CD4-positive, alpha-beta T cell (primary cell): ENCODE measurements at regions not wholly inside any gene's neighbourhood (a gene's known extent, or its start where the extent isn't known, plus 50 kb on each side); places are given as distances from the start of the nearest gene placed in this dataset.

ENCODE experiments used
- ATAC-seq: fragments of 200-7000 bp; cut with Tn5 transposase; one replicate; pipeline ENCODE4 v1.10.0; 2022; ENCODE audit warnings: mild to moderate bottlenecking; ENCODE audit not compliant: poor library complexity
- CTCF ChIA-PET: fragments of 350-600 bp; sonication (Branson Sonifier 250); formaldehyde crosslinking; loops from one replicate; lab custom pipeline; 2021; ENCODE audit warnings: antibody characterized with exemption, inconsistent platforms; lab: Charles Lee
- POLR2A ChIA-PET: fragments of 350-600 bp; sonication (Branson Sonifier 250); formaldehyde crosslinking; loops from one replicate; lab custom pipeline; 2021; ENCODE audit warnings: antibody characterized with exemption, inconsistent platforms; lab: Charles Lee
- DNase-seq, 14 experiments: peaks; one replicate each; pipeline ENCODE4 v3.0.0-alpha.2; 2013 to 2020; ENCODE audit warnings: mixed read lengths in 2 of 14
- H3K27ac ChIP-seq, 2 donors: one replicate each; pipeline versions ENCODE4 v1.5.1 to v1.7.0; 2013; ENCODE audit warnings: low read length in 2 of 2, low read depth in 1 of 2, mild to moderate bottlenecking in 1 of 2
- H3K27me3 ChIP-seq, 2 experiments: 1 replicate in 1 of 2; 2 replicates in 1 of 2; pipeline versions ENCODE4 v1.6.1 to v1.7.0; 2013; ENCODE audit warnings: low read length in 2 of 2, control low read depth in 1 of 2, mild to moderate bottlenecking in 1 of 2, moderate library complexity in 1 of 2; ENCODE audit not compliant: insufficient read depth in 2 of 2, control insufficient read depth in 1 of 2
- H3K36me3 ChIP-seq: one replicate; pipeline ENCODE4 v1.6.1; 2013; ENCODE audit warnings: low read length, control low read depth; ENCODE audit not compliant: insufficient read depth
- H3K4me1 ChIP-seq: one replicate; pipeline ENCODE4 v1.6.1; 2013; ENCODE audit warnings: low read length, control low read depth; ENCODE audit not compliant: insufficient read depth
- H3K4me3 ChIP-seq: one replicate; pipeline ENCODE4 v1.5.1; 2013; ENCODE audit warnings: mild to moderate bottlenecking, low read length, moderate library complexity
- H3K9me3 ChIP-seq, 2 experiments: 1 replicate in 1 of 2; 2 replicates in 1 of 2; pipeline versions ENCODE4 v1.6.1 to v1.7.0; 2013; ENCODE audit warnings: low read length in 2 of 2, mild to moderate bottlenecking in 2 of 2, control low read depth in 1 of 2, moderate library complexity in 1 of 2; ENCODE audit not compliant: control insufficient read depth in 1 of 2, insufficient read depth in 1 of 2
- H3K27ac Mint-ChIP-seq: one replicate; pipeline ENCODE4 v1.8.0; 2020; ENCODE audit warnings: mixed read lengths
- H3K27me3 Mint-ChIP-seq: one replicate; pipeline ENCODE4 v1.8.0; 2021; ENCODE audit warnings: mixed read lengths
- H3K36me3 Mint-ChIP-seq: one replicate; pipeline ENCODE4 v1.8.0; 2021; ENCODE audit warnings: low read depth, mixed read lengths
- H3K4me1 Mint-ChIP-seq: one replicate; pipeline ENCODE4 v1.8.0; 2021; ENCODE audit warnings: low read depth, mixed read lengths
- H3K4me3 Mint-ChIP-seq: one replicate; pipeline ENCODE4 v1.8.0; 2020; ENCODE audit warnings: mild to moderate bottlenecking, mixed read lengths
- H3K9me3 Mint-ChIP-seq: one replicate; pipeline ENCODE4 v1.8.0; 2020; ENCODE audit warnings: mixed read lengths
- CTCF ChIP-seq: fragments of 200-600 bp; IDR thresholded peaks from one replicate; pipeline ENCODE4 v1.8.0; 2022; ENCODE audit warnings: antibody characterized with exemption, mild to moderate bottlenecking
- intact Hi-C, 2 experiments: fragments of 100-400 bp; cut with DNase I in 1 of 2; cut with micrococcal nuclease in 1 of 2; formaldehyde crosslinking; loops; one replicate each; pipeline versions ENCODE4 v1.15.1 to v1.9.0; 2023 to 2025; cut with DNase I, micrococcal nuclease

GRCh38 chr6:50471041-50471440, 242.3 kb upstream of the TFAP2D start:
- no peaks in the 10 kb centered on the region for H3K36me3 Mint-ChIP-seq

GRCh38 chr6:50510361-50510760, 203.0 kb upstream of the TFAP2D start:
- H3K4me1 Mint-ChIP-seq = no peaks in the 10 kb centered on the region

More at GRCh38 chr6:50471041-50471440, 242.3 kb upstream of the TFAP2D start:
- Mint-ChIP-seq H3K9me3 (no peaks in the 10 kb centered on the region), H3K4me1 (no peaks in the 10 kb centered on the region), H3K4me3 (no peak overlapping the region), H3K27me3 (no peaks in the 10 kb centered on the region), H3K27ac (no peak overlapping the region)
- ATAC-seq (no peak), DNase-seq (no peak)
- intact Hi-C loops = no loop called here
- H3K9me3 ChIP-seq = no peaks in the 10 kb centered on the region
- no peak overlapping the region for H3K27ac ChIP-seq
- no peak overlapping the region for H3K4me3 ChIP-seq
- no peaks in the 10 kb centered on the region for H3K4me1 ChIP-seq
- ChIA-PET POLR2A (no interaction called here), CTCF (no interaction called here)
- no peaks in the 10 kb centered on the region for H3K27me3 ChIP-seq
- H3K36me3 ChIP-seq = no peaks in the 10 kb centered on the region
- TF ChIP-seq CTCF = no peak

GRCh38 chr6:50520326-50521266, 192.7 kb upstream of the TFAP2D start:
- TF ChIP-seq CTCF = no peak
- Mint-ChIP-seq H3K27me3 (no peaks in the 10 kb centered on the region), H3K4me1 (no peaks in the 10 kb centered on the region), H3K4me3 (no peak overlapping the region), H3K27ac (no peak overlapping the region), H3K9me3 (peaks cover 2% of the 10 kb centered on the region), H3K36me3 (no peaks in the 10 kb centered on the region)
- Histone ChIP-seq H3K4me1 (no peaks in the 10 kb centered on the region), H3K27ac (no peak overlapping the region), H3K9me3 (no peaks in the 10 kb centered on the region), H3K36me3 (no peaks in the 10 kb centered on the region), H3K4me3 (no peak overlapping the region), H3K27me3 (no peaks in the 10 kb centered on the region)
- ChIA-PET POLR2A (no interaction called here), CTCF (no interaction called here)
- intact Hi-C loops = no loop called here
- no peak for DNase-seq
- ATAC-seq = no peak

More at GRCh38 chr6:50510361-50510760, 203.0 kb upstream of the TFAP2D start:
- no peak for ATAC-seq
- Histone ChIP-seq H3K27me3 (no peaks in the 10 kb centered on the region), H3K36me3 (no peaks in the 10 kb centered on the region), H3K9me3 (peaks cover 0 to 3% of the 10 kb centered on the region in 2 experiments), H3K27ac (no peak overlapping the region), H3K4me3 (no peak overlapping the region), H3K4me1 (no peaks in the 10 kb centered on the region)
- Mint-ChIP-seq H3K27me3 (no peaks in the 10 kb centered on the region), H3K36me3 (no peaks in the 10 kb centered on the region), H3K9me3 (peaks cover 10% of the 10 kb centered on the region), H3K27ac (no peak overlapping the region), H3K4me3 (no peak overlapping the region)
- no peak for DNase-seq
- CTCF ChIA-PET = no interaction called here
- POLR2A ChIA-PET = no interaction called here
- intact Hi-C loops = no loop called here
- TF ChIP-seq CTCF = no peak
